ENCODE measurements at regions not wholly inside any gene's neighbourhood (a gene's known extent, or its start where the extent isn't known, plus 50 kb on each side); places are given as distances from the start of the nearest gene placed in this dataset.

DNA sequence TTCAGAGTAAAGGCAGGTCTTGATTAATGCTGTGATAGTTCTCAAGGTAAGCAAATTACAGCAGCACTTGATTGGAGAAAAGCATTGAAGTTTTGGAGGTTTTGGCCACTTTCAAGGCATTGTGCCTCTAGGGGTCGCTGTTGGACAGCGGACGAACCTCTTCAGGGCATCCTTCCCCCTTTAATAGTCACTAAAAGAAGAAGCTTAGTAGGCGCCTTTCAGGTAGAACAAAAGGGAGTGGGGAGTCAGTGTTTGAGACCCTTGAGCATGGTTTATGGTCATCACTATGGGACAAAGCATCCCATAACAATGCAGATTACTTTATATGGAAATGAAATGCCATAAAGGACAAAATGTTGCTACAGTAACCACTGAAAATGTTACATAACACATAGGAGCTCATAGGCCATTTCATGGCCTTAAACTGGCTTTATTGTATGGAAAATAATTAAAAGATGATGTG lies 199.5 kb upstream of the DCN start:
- DNase-seq (ENCODE audit: low spot score), result peak; percentile 87
- peak overlapping the region; percentile 65 to 80 for H3K27ac ChIP-seq
- TF ChIP-seq, protein P1, sequence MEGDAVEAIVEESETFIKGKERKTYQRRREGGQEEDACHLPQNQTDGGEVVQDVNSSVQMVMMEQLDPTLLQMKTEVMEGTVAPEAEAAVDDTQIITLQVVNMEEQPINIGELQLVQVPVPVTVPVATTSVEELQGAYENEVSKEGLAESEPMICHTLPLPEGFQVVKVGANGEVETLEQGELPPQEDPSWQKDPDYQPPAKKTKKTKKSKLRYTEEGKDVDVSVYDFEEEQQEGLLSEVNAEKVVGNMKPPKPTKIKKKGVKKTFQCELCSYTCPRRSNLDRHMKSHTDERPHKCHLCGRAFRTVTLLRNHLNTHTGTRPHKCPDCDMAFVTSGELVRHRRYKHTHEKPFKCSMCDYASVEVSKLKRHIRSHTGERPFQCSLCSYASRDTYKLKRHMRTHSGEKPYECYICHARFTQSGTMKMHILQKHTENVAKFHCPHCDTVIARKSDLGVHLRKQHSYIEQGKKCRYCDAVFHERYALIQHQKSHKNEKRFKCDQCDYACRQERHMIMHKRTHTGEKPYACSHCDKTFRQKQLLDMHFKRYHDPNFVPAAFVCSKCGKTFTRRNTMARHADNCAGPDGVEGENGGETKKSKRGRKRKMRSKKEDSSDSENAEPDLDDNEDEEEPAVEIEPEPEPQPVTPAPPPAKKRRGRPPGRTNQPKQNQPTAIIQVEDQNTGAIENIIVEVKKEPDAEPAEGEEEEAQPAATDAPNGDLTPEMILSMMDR (IDR thresholded peaks at IDR 0.05), result peak; percentile 63 to 94
- no peaks in the 10 kb centered on the region for H3K4me1 ChIP-seq
- no peaks in the 10 kb centered on the region for H3K9me3 ChIP-seq
- H3K4me3 ChIP-seq, result peak overlapping the region; percentile 40 to 50
- no peaks in the 10 kb centered on the region for H3K27me3 ChIP-seq
- no peaks in the 10 kb centered on the region for H3K36me3 ChIP-seq

GRCh38 chr12:91381309-91381804 lies 198.7 kb upstream of the DCN start:
- H3K27ac ChIP-seq, result peak overlapping the region; percentile 65 to 80
- no peaks in the 10 kb centered on the region for H3K9me3 ChIP-seq
- TF ChIP-seq, protein P1 (IDR thresholded peaks at IDR 0.05), result no peak
- peak overlapping the region; percentile 40 to 50 for H3K4me3 ChIP-seq
- no peaks in the 10 kb centered on the region for H3K36me3 ChIP-seq
- no peaks in the 10 kb centered on the region for H3K27me3 ChIP-seq
- peak; percentile 66 for DNase-seq (ENCODE audit: low spot score)
- H3K4me1 ChIP-seq, result no peaks in the 10 kb centered on the region

DNA sequence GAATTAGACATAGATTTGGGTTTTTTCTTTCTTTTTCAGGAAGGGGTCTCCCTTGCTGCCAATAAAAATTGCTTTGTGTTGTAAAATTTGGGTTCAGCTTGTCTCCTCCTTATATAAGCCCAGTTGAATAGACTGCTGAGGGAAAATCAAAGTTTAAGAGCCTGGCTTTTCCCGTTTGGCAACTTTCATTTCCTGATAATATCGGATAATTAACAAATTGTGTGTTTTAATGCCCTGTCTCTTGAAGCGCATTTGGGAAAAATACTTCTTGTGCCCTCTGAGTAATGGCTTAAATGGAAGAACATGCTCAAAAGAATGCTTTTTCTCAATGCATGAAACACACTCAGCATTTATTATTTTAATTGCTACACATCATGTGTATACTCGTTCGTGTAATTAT lies 198.0 kb upstream of the DCN start:
- no peak overlapping the region for H3K27ac ChIP-seq
- H3K27me3 ChIP-seq, result no peaks in the 10 kb centered on the region
- H3K36me3 ChIP-seq, result no peaks in the 10 kb centered on the region
- no peaks in the 10 kb centered on the region for H3K9me3 ChIP-seq
- H3K4me1 ChIP-seq, result no peaks in the 10 kb centered on the region
- no peak overlapping the region for H3K4me3 ChIP-seq
- DNase-seq (ENCODE audit: low spot score), result no peak
- TF ChIP-seq, protein P1 (IDR thresholded peaks at IDR 0.05), result no peak

DNA sequence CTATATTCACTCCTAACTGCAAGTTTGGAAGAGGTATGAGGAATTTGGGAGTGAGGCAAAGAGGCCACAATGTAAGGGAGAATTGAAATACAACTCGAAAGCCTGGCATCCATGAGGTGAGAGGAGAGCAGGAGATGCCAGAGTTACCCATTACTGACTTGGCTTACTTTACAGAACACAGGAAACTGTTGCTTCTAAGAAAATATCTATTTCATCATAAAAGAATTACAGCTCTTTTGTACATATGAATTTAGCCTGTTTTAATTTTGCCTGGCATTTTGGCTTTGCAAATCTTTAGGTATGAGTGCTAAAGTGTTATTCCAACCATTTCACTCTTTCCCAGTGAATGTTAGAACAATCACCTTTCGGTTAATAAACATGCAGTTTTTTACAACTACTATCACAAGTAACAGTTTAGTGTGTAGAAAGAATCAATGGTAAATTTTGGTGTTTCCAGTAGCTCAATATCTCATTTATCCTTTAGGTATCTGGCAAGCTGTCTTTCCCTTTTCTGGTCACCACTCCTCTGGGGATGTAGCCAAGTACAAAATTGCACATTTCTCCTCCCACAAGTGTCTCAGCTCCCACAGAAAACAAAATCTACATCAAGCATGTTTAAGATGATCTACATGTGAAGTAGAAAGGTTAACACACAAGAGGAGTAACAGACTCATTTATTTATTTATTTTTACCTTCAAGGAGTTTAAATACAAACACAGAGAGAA lies 196.6 kb upstream of the DCN start:
- Histone ChIP-seq H3K36me3 (no peaks in the 10 kb centered on the region), H3K4me3 (no peak overlapping the region), H3K27me3 (no peaks in the 10 kb centered on the region), H3K27ac (no peak overlapping the region), H3K9me3 (no peaks in the 10 kb centered on the region), H3K4me1 (no peaks in the 10 kb centered on the region)
- no peak for DNase-seq (ENCODE audit: low spot score)
- TF ChIP-seq, protein P1 (IDR thresholded peaks at IDR 0.05), result no peak

- no peak overlapping the region for H3K27ac ChIP-seq
- TF ChIP-seq, protein P1 (IDR thresholded peaks at IDR 0.05), result no peak
- DNase-seq (ENCODE audit: low spot score), result no peak
- no peaks in the 10 kb centered on the region for H3K4me1 ChIP-seq
- no peaks in the 10 kb centered on the region for H3K9me3 ChIP-seq
- no peaks in the 10 kb centered on the region for H3K36me3 ChIP-seq
- no peaks in the 10 kb centered on the region for H3K27me3 ChIP-seq
- no peak overlapping the region for H3K4me3 ChIP-seq
Observed at GRCh38 chr12:91377436-91377835, 194.8 kb upstream of the DCN start.

Measured in right atrium auricular region (tissue), 2 donors.